ENCODE measurements at regions not wholly inside any gene's neighbourhood (a gene's known extent, or its start where the extent isn't known, plus 50 kb on each side); places are given as distances from the start of the nearest gene placed in this dataset.

- Histone ChIP-seq H3K9ac (ENCODE audit: insufficient read depth in 1 of 2, low read length in 2 of 2) (no peak overlapping the region), H3K27ac (ENCODE audit: low read depth in 1 of 2, low read length in 1 of 2) (no peak overlapping the region), H3K4me1 (ENCODE audit: control insufficient read depth in 5 of 5, insufficient read depth in 5 of 5, low read length in 5 of 5) (peaks cover 0 to 16% (median 9%) of the 10 kb centered on the region in 5 donors), H3K36me3 (ENCODE audit: control insufficient read depth in 4 of 4, insufficient read depth in 4 of 4, low read length in 4 of 4) (no peaks in the 10 kb centered on the region), H3K4me3 (no peak overlapping the region), H3K27me3 (ENCODE audit: control insufficient read depth in 3 of 3, insufficient read depth in 3 of 3, low read length in 2 of 3) (peaks cover 0 to 4% (median 0%) of the 10 kb centered on the region in 3 donors), H3K9me3 (ENCODE audit: control insufficient read depth in 4 of 4, insufficient read depth in 3 of 4, low read length in 3 of 4) (no peaks in the 10 kb centered on the region)
- no peak for TF ChIP-seq CTCF (IDR thresholded peaks at IDR 0.05; ENCODE audit: control extremely low read depth, extremely low read depth)
- 61 to 63% methylated on average over 5 of the region's 5 CpGs for WGBS, 2 donors
- ATAC-seq (ENCODE audit: insufficient read depth, low FRiP score) (no peak), DNase-seq (peak in 2 of 3 donors; percentile 32 to 44)
These were observed 987.4 kb downstream of the TUSC7 start for GRCh38 chr3:117696851-117697407.

GRCh38 chr3:117699058-117699457, 989.5 kb downstream of the TUSC7 start:
- H3K36me3 ChIP-seq (ENCODE audit: control insufficient read depth in 4 of 4, insufficient read depth in 4 of 4, low read length in 4 of 4) = no peaks in the 10 kb centered on the region
- H3K27ac ChIP-seq (ENCODE audit: low read depth in 1 of 2, low read length in 1 of 2) = no peak overlapping the region
- no peak for ATAC-seq (ENCODE audit: insufficient read depth, low FRiP score)
- 89 to 90% methylated on average over 2 of the region's 2 CpGs for whole genome bisulfite sequencing, 2 donors
- no peak overlapping the region for H3K4me3 ChIP-seq
- no peaks in the 10 kb centered on the region for H3K9me3 ChIP-seq (ENCODE audit: control insufficient read depth in 4 of 4, insufficient read depth in 3 of 4, low read length in 3 of 4)
- DNase-seq = no peak
- H3K27me3 ChIP-seq (ENCODE audit: control insufficient read depth in 3 of 3, insufficient read depth in 3 of 3, low read length in 2 of 3) = peaks cover 0 to 4% (median 0%) of the 10 kb centered on the region in 3 donors
- no peak overlapping the region for H3K9ac ChIP-seq (ENCODE audit: insufficient read depth in 1 of 2, low read length in 2 of 2)
- H3K4me1 ChIP-seq (ENCODE audit: control insufficient read depth in 5 of 5, insufficient read depth in 5 of 5, low read length in 5 of 5) = peaks cover 0 to 16% (median 9%) of the 10 kb centered on the region in 5 donors
- no peak for TF ChIP-seq CTCF (IDR thresholded peaks at IDR 0.05; ENCODE audit: control extremely low read depth, extremely low read depth)

- no peak for TF ChIP-seq CTCF (IDR thresholded peaks at IDR 0.05; ENCODE audit: control extremely low read depth, extremely low read depth)
- Histone ChIP-seq H3K4me3 (no peak overlapping the region), H3K36me3 (ENCODE audit: control insufficient read depth in 4 of 4, insufficient read depth in 4 of 4, low read length in 4 of 4) (no peaks in the 10 kb centered on the region), H3K27ac (ENCODE audit: low read depth in 1 of 2, low read length in 1 of 2) (no peak overlapping the region), H3K9ac (ENCODE audit: insufficient read depth in 1 of 2, low read length in 2 of 2) (no peak overlapping the region), H3K4me1 (ENCODE audit: control insufficient read depth in 5 of 5, insufficient read depth in 5 of 5, low read length in 5 of 5) (peaks cover 0 to 15% (median 9%) of the 10 kb centered on the region in 5 donors), H3K9me3 (ENCODE audit: control insufficient read depth in 4 of 4, insufficient read depth in 3 of 4, low read length in 3 of 4) (no peaks in the 10 kb centered on the region), H3K27me3 (ENCODE audit: control insufficient read depth in 3 of 3, insufficient read depth in 3 of 3, low read length in 2 of 3) (no peaks in the 10 kb centered on the region)
- WGBS, 2 donors = 74 to 77% methylated on average over 6 of the region's 6 CpGs
- ATAC-seq (ENCODE audit: insufficient read depth, low FRiP score) (no peak), DNase-seq (peak in 1 of 3 donors; percentile 13)
These were observed 991.2 kb downstream of the TUSC7 start for GRCh38 chr3:117700573-117701360.
